Urinary bladder (tissue), 3 donors: ENCODE measurements at regions not wholly inside any gene's neighbourhood (a gene's known extent, or its start where the extent isn't known, plus 50 kb on each side); places are given as distances from the start of the nearest gene placed in this dataset.
"Not testable (repeated sequence)": the region's sequence is repeated elsewhere in the genome, so short reads cannot be mapped to it uniquely, and the experiment has no call there.

ENCODE experiments used
- DNase-seq: peaks from one replicate; pipeline ENCODE4 v3.0.0-alpha.2; 2015; ENCODE audit errors: extremely low spot score
- H3K27ac ChIP-seq: one replicate; pipeline ENCODE4 v1.5.1; 2013; ENCODE audit warnings: low read depth, mild to moderate bottlenecking, moderate library complexity
- H3K36me3 ChIP-seq: one replicate; pipeline ENCODE4 v1.6.1; 2013; ENCODE audit warnings: mild to moderate bottlenecking, moderate library complexity; ENCODE audit not compliant: insufficient read depth
- H3K4me1 ChIP-seq: one replicate; pipeline ENCODE4 v1.6.1; 2013; ENCODE audit warnings: mild to moderate bottlenecking, moderate library complexity; ENCODE audit not compliant: insufficient read depth
- H3K4me3 ChIP-seq: one replicate; pipeline ENCODE4 v1.5.1; 2013; ENCODE audit warnings: low read depth, low read length
- WGBS: extraction: QIAGEN DNeasy Blood & Tissue Kit; methylation state at CpG from one replicate; pipeline ENCODE4 v1.1.7; 2013; 5-methylcytosine and 5-hydroxymethylcytosine counted together
- donor health status: healthy with polysubstance abuse.
- donor health status: healthy.

DNA sequence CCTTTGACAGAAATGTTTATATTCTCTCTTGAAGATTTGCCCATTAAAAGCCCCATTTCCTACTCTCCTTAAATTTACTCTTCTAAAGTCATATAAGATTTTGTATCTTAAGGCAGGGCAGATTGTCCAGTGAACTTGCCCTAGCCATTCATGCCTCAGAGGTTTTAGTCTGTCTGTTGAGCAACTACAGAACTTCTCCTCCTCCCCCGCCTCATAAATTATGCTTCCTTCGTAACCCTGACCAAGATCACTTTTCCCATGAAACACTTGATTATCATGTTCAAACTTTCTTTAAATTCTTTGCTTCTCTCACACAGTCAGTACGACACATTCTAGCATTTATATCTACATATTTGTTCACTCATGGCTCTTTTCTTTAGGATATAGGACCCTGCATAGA lies 621.3 kb downstream of the ANKRD7 start:
- Histone ChIP-seq H3K36me3 (no peaks in the 10 kb centered on the region), H3K27ac (no peak overlapping the region), H3K4me3 (no peak overlapping the region), H3K4me1 (no peaks in the 10 kb centered on the region)
- no peak for DNase-seq
- 75% methylated on average over 3 of the region's 3 CpGs for WGBS

DNA sequence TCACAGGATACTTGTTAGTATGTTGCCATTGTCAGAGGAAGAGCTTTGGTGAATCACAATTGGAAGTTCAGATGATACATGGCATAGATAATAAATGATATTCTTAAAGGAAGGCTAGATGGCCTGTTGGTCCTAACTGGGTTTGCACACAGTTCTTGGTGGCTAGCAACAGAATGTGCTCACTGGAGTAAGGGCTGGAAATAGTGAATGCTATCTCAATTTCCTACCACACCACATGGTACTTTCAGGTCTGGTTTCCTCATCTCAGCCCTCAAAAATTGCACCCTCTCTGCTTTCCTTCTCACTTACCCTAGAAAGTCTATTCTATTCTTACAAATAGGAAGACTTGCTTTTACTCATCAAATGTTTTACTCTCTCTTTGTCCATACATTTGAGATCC lies 622.5 kb downstream of the ANKRD7 start:
- Histone ChIP-seq H3K27ac (no peak overlapping the region), H3K4me3 (no peak overlapping the region), H3K4me1 (no peaks in the 10 kb centered on the region), H3K36me3 (no peaks in the 10 kb centered on the region)
- no peak for DNase-seq

DNA sequence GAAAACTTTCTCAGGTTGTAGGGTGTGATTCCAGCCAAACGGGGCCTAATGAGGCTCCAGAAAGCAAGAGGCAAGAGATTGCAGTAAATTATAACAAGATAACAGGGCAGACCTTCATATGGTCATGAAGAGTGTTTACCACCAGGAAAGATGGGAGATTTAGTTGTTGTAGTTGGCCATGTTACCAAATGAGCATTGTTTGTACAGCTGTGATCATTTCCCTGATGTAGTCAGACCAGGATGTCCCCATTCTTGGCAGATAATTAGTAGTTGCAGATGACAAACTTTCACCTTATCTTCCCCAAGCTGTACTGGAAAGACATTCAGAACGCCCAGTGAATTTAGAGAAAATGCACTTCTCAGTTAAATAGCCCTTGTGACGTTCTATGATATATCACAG lies 630.8 kb downstream of the ANKRD7 start:
- Histone ChIP-seq H3K36me3 (no peaks in the 10 kb centered on the region), H3K27ac (no peak overlapping the region), H3K4me1 (no peaks in the 10 kb centered on the region), H3K4me3 (no peak overlapping the region)
- DNase-seq, result no peak
- WGBS, result 47% methylated on average over 3 of the region's 3 CpGs

DNA sequence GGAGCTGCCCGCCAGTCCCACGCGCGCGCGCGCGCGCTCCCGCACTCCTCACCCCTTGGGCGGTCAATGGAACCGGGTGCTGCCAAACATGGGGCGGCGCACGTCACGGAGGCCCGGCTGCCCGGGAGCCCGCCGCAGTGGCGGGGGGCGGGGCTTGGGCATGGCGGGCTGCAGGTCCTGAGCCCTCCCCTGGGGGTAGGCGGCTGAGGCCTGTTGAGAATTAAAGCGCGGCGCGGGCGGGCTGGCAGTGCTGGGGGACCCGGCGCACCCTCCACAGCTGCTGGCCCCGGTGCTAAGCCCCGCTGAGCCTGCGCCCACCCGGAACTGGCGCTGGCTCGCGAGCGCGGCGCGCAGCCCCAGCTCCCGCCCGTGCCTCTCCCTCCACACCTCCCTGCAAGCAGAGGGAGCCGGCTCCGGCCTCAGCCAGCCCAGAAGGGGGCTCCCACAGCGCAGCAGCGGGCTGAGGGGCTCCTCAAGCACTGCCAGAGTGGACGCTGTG lies 634.2 kb downstream of the ANKRD7 start:
- Histone ChIP-seq H3K27ac (no peak overlapping the region), H3K36me3 (no peaks in the 10 kb centered on the region), H3K4me1 (no peaks in the 10 kb centered on the region), H3K4me3 (no peak overlapping the region)
- no peak for DNase-seq
- 93% methylated on average over 49 of the region's 49 CpGs for WGBS

DNA sequence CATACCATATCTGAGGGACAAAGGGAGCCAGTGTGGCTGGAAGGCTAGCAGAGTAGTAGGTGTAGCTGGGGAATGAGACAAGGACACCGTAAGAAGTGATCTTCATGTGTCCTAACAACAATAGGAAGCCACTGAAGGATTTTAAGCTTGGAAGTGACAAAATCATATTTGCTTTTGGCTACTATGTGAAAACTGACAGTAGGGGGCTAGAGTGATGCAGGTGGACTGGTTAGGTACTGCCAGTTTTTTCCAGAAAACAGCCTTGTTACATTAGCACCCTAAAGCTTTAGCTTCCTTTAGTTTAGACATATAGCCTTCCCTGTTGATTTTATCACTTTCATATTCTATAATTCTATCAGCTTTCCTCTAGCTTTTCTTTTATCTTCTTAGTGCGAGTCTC lies 637.1 kb downstream of the ANKRD7 start:
- Histone ChIP-seq H3K27ac (no peak overlapping the region), H3K4me3 (no peak overlapping the region), H3K36me3 (no peaks in the 10 kb centered on the region), H3K4me1 (no peaks in the 10 kb centered on the region)
- 71% methylated on average over 2 of the region's 2 CpGs for WGBS
- DNase-seq, result no peak

DNA sequence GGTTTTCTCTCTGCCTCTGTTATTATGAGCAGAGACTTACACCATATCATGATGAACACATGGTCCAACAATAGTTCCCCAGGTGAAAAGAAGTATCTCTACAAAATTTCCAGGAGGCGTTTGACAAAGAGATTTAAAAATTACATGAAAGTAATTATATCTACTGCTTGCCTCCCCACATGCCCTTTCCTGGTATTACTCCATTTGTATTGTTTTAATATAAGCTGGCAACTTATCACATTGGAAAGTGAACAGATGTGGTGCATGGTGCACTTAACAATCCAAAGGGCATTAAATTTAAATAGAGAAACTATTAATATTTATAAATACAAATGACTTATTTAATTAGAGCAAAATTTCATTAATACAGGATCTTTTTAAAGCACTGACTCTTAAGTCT lies 638.2 kb downstream of the ANKRD7 start:
- WGBS, result 50% methylated on average over 1 of the region's 1 CpG
- Histone ChIP-seq H3K4me3 (no peak overlapping the region), H3K36me3 (no peaks in the 10 kb centered on the region), H3K4me1 (no peaks in the 10 kb centered on the region), H3K27ac (no peak overlapping the region)
- DNase-seq, result no peak

DNA sequence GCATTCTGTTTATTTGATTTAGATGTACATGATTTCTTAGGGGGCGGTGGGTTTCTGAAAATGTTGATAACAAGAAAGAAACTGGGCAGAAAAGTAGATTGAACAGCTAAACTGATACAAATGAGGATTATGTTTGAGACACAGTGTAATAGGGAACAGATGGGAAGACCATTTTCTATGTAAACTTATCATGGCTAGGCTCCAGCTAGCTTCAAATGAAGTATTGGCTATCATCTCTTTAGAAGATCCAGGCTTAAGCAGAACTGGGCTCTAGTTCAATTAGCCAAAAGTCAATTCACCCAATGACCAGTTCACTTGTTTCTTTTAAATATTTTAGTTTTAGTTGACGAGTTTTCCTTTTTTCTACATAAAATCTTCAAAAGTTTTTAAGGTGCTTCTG lies 639.5 kb downstream of the ANKRD7 start:
- no peak for DNase-seq
- H3K4me1 ChIP-seq, result no peaks in the 10 kb centered on the region
- H3K36me3 ChIP-seq, result no peaks in the 10 kb centered on the region
- no peak overlapping the region for H3K4me3 ChIP-seq
- H3K27ac ChIP-seq, result no peak overlapping the region
- 28% methylated on average over 2 of the region's 2 CpGs for WGBS

DNA sequence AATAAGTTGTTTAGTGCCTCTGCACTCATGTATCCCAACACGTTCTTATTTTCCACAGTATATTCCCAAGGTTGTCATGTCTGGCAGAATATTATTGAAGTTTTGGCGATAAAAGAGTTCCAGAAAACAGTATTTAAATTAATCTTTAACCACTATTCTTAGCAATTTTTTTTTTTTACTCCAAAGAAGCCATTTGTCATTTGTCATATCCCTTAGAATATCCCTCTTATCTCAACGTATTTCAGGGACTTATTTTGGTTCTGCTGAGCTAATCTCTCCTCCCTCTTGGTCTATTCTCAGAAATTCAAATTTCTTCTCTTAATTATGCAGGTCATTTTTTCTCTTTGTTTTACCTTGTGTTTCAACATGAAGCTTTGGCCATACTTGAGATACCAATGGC lies 643.4 kb downstream of the ANKRD7 start:
- 66% methylated on average over 3 of the region's 3 CpGs for WGBS
- no peak for DNase-seq
- Histone ChIP-seq H3K4me1 (no peaks in the 10 kb centered on the region), H3K4me3 (no peak overlapping the region), H3K36me3 (no peaks in the 10 kb centered on the region), H3K27ac (no peak overlapping the region)

DNA sequence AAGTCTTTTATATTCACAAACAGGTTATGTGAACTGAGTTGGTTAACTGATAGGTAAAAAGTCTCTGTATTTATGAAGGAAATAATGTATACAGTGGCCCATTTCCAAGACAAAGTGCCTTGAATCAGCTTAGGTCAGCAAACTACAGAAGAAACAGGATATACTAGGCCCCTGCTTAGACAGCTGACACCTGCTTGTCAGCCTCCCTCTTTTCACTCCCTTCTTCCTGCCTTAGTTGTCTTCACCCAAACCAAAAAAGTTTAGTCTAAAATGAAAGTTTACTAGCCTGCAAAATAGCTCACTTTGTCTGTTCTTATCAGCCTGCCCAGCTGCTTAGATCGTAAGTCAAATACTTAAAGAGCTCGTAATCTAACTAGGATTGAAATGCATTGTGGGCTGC lies 644.6 kb downstream of the ANKRD7 start:
- DNase-seq, H3K4me3 ChIP-seq, H3K4me1 ChIP-seq, H3K36me3 ChIP-seq, H3K27ac ChIP-seq: not testable (repeated sequence)
- WGBS, result 36% methylated on average over 2 of the region's 2 CpGs

DNA sequence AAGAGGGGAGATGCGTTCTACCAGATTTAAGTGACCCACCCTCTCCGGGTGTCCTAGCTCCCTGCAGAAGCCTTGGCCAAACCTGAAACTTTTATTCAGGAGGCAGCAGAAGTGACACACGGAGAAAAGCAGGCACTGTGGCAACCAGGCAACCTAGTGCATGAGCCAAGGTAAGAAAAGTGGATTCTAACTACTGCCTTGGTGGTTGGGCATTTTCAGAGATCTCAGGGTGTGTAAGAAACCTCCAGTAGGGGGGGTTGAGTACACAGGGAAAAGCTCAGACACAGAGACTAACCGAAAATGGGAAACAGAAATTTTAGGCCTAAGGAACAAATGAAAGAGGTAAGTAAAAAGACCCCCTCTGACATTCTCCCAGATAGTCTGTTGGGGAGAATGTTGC lies 645.7 kb downstream of the ANKRD7 start:
- no peaks in the 10 kb centered on the region for H3K36me3 ChIP-seq
- H3K4me3 ChIP-seq, result no peak overlapping the region
- H3K4me1 ChIP-seq, result no peaks in the 10 kb centered on the region
- no peak for DNase-seq
- 89% methylated on average over 4 of the region's 4 CpGs for WGBS
- H3K27ac ChIP-seq, result no peak overlapping the region

DNA sequence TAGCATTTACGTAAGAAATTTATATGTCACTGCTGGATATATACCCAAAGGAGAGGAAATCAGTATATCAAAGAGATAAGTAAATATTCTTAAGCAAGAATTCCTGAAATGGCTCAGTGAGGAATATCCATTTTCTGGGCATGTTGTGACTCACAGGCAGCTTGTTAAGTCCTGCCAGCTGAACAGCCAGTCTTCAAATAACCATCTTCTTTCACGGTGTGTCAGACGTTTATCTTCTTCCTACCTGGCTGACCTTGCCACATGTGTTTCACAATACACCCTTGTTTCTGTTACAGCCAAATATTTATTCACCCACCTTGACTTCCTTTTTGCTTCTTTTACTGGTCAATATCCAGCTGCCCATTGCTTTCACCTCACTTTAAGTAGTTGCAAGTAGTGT lies 648.1 kb downstream of the ANKRD7 start:
- no peak overlapping the region for H3K4me3 ChIP-seq
- 52% methylated on average over 3 of the region's 3 CpGs for WGBS
- DNase-seq, result no peak

DNA sequence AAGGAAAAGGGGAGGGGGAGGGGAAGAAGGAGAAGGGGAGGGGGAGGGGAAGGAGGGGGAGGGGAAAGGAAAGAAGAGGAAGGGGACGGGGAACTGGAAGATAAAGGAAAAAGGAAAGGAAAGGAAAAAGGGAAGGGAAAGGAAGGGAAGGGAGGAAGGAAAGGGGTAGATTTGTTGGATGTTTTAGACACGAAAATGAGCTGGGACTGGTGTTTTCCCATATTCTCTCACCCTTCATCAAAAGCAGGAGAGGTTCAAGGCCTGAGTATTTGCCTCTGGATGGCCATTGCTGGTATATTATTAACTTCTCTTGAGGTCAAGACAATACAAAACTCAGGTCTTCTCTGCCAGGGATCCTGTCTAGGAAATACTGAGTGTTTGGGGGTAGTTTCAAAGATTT lies 652.7 kb downstream of the ANKRD7 start:
- Histone ChIP-seq H3K36me3 (no peaks in the 10 kb centered on the region), H3K4me3 (no peak overlapping the region), H3K4me1 (no peaks in the 10 kb centered on the region), H3K27ac (no peak overlapping the region)
- WGBS, result 73% methylated on average over 2 of the region's 2 CpGs
- no peak for DNase-seq

More for the DNA sequence above, 648.1 kb downstream of the ANKRD7 start:
- no peaks in the 10 kb centered on the region for H3K36me3 ChIP-seq
- no peaks in the 10 kb centered on the region for H3K4me1 ChIP-seq
- no peak overlapping the region for H3K27ac ChIP-seq

DNA sequence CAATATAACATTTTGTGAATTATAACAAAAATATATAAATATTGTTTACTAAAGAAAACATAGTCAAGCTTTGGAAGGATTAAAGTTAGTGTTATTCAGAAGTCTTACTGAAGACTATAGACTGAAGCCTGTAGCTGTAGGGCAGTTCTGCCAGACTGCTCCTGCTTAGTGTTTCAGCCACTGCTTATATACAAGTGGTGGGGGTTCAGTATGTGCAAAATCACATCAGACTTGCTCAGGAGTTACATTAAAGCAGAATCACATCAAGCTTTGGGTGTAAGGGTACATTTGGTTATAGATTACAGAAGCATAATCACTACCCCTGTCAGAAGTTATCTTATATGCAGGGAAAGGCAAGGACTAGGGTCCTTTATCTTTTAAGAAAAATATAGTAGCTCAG lies 653.8 kb downstream of the ANKRD7 start:
- H3K4me3 ChIP-seq, result no peak overlapping the region
- no peak overlapping the region for H3K27ac ChIP-seq
- DNase-seq, result no peak
- no peaks in the 10 kb centered on the region for H3K36me3 ChIP-seq
- no peaks in the 10 kb centered on the region for H3K4me1 ChIP-seq

DNA sequence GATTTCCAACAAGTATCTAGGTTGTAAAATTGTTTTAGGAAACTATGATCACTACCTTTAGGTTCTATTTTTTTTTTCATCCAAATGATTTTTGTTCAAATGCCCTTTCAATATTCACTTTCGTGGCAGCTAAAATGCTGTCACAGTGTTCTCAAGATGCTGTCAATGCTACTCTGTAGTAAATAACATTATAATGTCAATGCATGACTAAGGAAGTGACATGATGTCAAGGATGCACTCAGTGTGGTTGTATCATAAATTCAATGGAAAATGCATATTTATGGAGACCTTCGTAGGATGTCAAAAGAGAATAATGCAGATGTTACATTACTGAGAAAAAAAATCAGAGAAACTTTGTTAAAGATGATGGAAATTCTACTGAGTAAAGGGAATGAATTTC lies 673.8 kb downstream of the ANKRD7 start:
- 87% methylated on average over 2 of the region's 2 CpGs for WGBS
- Histone ChIP-seq H3K4me3 (no peak overlapping the region), H3K36me3 (no peaks in the 10 kb centered on the region), H3K27ac (no peak overlapping the region), H3K4me1 (no peaks in the 10 kb centered on the region)
- no peak for DNase-seq

DNA sequence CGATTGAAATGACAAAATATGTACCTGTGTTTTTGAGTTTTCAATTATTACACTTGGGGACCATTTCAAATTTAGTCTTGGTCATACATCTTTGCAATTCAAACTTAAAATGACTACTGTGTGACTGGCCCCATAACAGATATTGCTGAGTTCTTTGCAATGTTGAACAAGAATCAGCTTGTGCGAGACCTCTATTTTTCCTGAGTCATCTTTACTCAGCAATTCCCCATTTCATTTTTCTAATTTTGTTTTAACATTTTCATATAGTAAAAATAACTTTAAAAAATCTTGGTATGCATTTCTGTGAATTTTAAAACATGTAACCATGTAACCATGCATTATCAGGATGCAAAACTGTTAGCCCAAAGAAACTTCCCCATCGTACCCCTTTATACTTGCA lies 678.1 kb downstream of the ANKRD7 start:
- WGBS, result 88% methylated on average over 3 of the region's 3 CpGs
- Histone ChIP-seq H3K4me1 (no peaks in the 10 kb centered on the region), H3K27ac (no peak overlapping the region)

More for the DNA sequence above, 678.1 kb downstream of the ANKRD7 start:
- DNase-seq, result no peak
- H3K36me3 ChIP-seq, result no peaks in the 10 kb centered on the region
- H3K4me3 ChIP-seq, result no peak overlapping the region
